HL-60 (cell line): ENCODE measurements at regions not wholly inside any gene's neighbourhood (a gene's known extent, or its start where the extent isn't known, plus 50 kb on each side); places are given as distances from the start of the nearest gene placed in this dataset.

Experiments
- GABPA ChIP-seq: IDR thresholded peaks from 2 replicates; pipeline ENCODE4 v1.6.1; 2012; ENCODE audit warnings: low read depth
- POLR2AphosphoS5 ChIP-seq: IDR thresholded peaks from 2 replicates; pipeline ENCODE4 v1.6.1; 2012; ENCODE audit warnings: low read depth
- REST ChIP-seq: IDR thresholded peaks from 2 replicates; pipeline ENCODE4 v1.6.1; 2012; ENCODE audit warnings: low read depth; ENCODE audit not compliant: insufficient replicate concordance
- SPI1 ChIP-seq: IDR thresholded peaks from 2 replicates; pipeline ENCODE4 v1.6.1; 2012; ENCODE audit warnings: low read depth, mild to moderate bottlenecking, borderline replicate concordance
- TF ChIP-seq, protein P1 (sequence below): IDR thresholded peaks from one replicate; pipeline ENCODE4 v1.5.1; 2011; ENCODE audit warnings: low read length, control low read depth, inconsistent platforms; ENCODE audit not compliant: insufficient read depth

DNA sequence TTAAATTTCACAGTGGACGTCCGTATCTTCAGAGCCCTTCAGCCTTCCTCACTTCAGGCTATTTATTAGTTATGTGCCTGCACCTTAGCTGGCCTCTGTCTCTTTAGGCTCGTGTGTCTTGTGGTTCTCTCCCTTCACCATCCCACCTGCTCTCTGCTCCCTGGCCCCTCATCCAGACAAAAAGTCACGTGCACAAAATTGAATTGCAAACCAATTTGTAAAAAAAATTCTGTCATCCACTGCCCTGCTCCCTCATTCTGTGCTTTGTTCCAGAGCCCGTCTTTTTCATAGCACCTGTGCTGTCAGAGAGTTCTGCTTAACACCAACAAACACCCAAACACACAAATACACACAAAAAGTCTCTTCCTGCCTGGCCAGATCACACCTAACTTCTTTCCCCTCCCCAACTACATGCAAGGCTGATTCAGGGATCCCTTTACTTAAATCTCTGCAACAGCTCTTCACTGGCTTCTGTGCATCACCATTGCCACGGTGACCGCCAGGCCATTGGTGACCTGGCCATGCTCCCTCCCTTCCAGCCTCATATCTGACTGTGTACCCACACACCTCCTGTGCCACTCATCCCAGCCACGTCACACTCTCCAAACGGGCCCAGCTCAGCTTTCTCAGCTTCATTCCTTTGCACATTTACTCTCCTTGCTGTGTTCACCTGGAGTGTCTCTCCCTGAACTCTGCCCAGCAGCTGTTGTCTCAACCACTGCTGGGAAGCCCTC, 205.7 kb downstream of the TTC8 start:
- TF ChIP-seq, protein P1, sequence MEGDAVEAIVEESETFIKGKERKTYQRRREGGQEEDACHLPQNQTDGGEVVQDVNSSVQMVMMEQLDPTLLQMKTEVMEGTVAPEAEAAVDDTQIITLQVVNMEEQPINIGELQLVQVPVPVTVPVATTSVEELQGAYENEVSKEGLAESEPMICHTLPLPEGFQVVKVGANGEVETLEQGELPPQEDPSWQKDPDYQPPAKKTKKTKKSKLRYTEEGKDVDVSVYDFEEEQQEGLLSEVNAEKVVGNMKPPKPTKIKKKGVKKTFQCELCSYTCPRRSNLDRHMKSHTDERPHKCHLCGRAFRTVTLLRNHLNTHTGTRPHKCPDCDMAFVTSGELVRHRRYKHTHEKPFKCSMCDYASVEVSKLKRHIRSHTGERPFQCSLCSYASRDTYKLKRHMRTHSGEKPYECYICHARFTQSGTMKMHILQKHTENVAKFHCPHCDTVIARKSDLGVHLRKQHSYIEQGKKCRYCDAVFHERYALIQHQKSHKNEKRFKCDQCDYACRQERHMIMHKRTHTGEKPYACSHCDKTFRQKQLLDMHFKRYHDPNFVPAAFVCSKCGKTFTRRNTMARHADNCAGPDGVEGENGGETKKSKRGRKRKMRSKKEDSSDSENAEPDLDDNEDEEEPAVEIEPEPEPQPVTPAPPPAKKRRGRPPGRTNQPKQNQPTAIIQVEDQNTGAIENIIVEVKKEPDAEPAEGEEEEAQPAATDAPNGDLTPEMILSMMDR = no peak
- TF ChIP-seq POLR2AphosphoS5 = no peak
- no peak for TF ChIP-seq GABPA
- TF ChIP-seq REST = no peak
- TF ChIP-seq SPI1 = no peak
